GM21381 (cell line): ENCODE measurements at regions not wholly inside any gene's neighbourhood (a gene's known extent, or its start where the extent isn't known, plus 50 kb on each side); places are given as distances from the start of the nearest gene placed in this dataset.

Experiments
- ATAC-seq: cut with Tn5 transposase; IDR thresholded peaks from one replicate; pipeline ENCODE4 v1.9.1; 2021; ENCODE audit warnings: mild to moderate bottlenecking, moderate library complexity; ENCODE audit not compliant: unreplicated experiment

DNA sequence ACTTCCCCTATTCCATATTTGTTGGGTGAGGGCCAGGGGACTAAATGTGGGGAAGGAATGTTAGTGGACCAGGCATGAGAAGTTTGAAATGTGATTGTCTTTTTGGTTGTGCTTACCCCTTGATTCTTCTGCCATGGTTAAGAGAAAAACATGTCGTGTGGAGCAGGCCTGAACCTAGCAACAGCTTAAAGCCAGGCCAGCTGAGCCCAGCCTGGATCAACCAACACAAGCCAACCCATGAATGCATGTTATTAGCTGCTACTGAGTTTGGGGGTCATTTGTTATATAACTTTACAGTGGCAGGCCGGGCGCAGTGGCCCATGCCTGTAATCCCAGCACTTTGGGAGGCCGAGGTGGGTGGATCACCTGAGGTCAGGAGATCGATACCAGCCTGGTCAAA lies 52.4 kb upstream of the TRIO start:
- ATAC-seq, result no peak

DNA sequence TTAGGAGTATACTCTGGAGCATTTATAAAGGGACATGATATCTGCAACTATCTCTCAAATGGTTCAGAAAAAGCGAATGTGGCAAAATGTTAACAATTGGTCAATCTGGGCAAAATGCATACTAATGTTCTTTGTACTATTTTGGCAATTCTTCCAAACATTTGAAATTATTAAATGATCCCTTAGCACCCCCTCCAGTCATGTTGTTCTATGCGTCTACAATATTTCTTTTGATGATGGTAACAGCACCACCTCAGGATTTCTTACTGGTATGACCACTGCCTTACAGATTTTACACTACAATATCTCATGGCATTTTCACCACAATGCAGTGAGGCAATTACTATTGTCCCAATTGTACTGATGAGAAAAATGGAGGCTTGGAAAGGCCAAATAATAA lies 52.9 kb upstream of the TRIO start:
- ATAC-seq, result no peak

DNA sequence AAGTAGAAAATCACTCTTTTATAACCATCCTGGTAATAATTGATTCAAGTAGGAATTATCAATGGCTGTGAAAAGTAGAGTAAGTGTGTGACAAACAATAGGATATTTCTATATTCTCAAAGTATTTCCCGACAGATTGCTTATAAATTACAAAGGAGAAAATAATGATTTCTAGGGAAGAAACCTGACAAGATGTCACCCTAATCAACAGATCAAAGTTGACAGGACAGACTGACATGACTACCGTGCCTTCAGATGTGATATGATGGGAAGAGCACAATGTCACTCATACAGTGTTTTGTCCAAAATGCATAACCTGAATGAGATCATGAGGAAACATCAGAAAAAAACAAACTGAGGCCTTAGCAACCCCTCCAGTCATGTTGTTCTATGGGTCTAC lies 53.9 kb upstream of the TRIO start:
- no peak for ATAC-seq

DNA sequence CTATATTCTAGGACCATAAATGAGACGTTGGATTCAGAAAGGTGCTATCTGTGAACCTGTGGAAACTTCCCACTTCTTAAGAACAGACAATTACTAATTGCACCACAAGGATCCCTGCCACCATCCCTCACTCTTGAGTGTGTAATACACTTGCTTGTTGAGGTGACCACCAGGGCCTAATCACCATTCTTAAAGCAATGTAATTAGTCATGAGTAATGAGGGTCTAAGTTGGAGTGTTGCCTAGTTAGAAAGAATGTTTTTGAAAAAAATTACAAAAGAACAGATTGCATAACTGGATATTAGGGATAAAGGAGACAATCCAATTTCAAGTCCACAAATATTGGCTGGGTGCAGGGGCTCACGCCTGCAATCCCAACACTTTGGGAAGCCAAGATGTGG lies 56.9 kb upstream of the TRIO start:
- no peak for ATAC-seq

DNA sequence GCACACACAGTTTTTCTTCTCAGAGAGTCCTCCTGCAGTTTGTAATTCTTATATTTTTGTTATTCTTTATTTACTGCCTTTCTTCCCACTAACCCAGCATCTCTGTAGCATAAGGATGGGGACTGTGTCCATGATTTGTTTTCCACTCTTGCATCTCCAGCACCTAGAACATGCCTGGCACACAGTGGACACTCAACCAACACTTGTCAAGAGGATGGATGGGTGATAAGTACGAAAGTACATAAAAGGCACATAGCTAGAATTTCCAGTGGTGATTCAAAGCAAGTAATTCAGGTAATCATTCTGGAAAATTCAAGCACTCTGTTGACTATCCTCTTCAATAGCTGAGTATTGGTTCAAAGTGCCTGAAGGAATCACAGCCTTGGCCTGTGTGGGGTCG lies 60.2 kb upstream of the TRIO start:
- ATAC-seq, result no peak

DNA sequence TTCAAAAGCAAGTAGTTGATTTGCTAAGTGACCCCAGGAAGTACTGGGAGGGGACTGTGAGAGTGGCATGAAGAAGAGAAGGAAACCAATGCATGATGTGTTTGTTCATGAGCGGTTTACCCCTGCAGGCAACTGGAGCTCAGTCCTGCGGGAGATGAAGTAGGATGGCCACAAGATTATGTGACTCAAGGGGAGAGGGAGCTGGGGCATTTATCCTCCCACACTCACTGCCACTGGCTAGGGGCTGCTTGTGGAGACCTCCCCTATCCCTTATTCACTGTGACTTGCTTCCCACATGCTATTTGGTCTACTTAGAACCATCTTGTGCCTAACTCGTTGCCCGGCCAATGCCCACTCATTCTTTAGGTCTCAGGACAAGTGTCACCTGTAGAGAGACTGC lies 60.6 kb upstream of the TRIO start:
- ATAC-seq, result no peak

DNA sequence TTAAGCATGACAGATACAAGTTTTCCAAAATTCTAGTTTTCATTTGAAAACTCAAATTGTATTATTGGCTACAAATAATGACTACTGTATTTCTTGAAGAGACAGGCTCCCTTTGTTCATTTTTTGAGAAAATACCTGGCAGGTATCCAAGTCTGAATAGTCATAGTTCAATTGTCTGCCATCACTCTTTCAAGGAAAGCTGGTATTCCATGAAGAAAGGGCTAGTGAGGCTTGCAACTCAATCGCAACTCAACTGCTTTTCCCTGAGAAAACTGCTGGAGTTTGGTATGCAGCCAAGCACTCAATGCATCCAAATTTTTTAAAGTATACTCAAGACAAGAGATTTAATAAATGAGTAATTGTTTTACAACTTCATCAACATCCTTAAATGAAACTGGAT lies 61.4 kb upstream of the TRIO start:
- ATAC-seq, result no peak

DNA sequence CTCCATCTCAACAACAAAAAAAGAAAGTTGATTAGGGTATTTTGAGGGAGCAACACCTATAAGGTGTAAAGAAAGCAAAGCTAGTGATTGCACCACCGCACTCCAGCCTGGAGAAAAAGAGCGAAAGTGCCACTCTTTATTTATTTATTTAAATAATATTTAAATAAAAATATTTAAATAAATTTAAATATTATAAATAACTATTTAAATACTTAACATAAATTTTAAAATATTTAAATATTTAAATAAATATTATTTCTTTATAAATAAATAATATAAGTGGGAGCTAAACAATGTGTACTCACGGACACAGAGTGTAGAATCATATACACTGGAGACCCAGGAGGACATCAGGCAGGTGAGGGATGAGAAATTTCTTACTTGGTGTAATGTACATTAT lies 64.4 kb upstream of the TRIO start:
- ATAC-seq, result no peak

DNA sequence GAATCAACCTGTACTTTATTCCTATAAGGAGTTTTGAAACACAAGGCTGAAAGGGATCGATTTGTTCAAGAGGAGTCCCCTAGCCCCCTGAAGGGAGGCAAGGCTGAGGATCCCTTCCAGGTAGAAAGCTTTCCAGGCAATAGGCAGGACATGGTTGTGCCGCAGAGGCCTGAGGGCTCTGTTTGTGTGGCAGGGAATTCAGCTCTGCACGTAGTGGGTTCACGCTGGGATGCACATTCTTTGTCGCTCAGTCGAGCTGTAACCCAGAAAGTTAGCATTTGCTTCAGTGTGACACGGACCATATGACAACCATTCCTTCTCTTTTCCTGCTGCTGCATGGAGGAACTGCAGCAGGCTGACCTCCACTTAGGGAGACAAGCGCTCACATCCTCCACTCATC lies 65.6 kb upstream of the TRIO start:
- no peak for ATAC-seq

DNA sequence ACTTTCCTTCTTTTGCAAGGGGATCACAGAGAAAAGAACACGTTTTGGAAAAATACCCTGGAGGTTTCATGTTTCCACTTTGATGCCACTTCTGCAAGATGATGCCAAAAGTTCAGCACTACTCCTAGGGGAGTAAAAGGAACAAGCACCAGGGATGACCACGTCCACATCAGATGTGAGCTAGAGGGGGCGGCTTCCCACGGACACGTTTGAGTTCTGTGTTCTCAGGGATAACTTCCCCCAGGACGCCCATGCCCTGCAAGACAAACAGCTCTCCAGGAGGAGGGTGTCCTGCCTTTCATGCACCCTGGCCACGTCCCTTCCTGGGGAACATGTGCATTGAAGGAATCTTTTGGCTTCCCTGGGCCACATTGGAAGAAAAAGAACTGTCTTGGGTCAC lies 66.6 kb upstream of the TRIO start:
- ATAC-seq, result no peak

DNA sequence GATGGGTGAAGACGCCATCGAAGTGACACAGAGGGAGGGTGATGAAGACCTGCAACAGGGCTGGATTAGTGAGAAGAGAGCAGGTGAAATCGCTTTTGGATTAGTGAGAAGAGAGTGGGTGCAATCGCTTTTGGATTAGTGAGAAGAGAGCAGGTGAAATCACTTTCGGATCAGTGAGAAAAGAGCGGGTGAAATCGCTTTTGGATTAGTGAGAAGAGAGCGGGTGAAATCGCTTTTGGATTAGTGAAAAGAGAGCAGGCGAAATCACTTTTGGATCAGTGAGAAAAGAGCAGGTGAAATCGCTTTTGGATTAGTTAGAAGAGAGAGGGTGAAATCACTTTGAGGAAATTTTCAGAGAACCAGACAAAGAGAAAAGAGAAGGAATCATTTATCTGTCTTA lies 67.2 kb upstream of the TRIO start:
- ATAC-seq, result no peak

DNA sequence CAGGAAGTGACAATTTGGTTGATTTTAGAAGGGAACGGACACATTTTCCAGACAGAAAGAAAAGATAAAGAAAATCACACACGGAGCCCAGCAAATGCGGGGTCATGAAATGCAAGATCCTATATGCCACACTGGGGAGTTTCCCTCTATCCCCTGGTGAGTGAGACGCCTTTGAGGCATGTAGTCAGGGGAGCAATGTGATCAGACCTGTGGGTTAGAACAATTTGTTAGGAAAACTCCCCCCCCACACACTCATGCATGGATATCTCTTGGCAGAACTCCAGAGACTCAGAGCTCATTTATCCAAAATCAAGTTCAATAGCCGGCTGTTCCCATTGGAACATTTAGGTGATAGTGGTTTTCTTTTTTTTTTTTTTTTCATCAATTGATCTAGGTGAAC lies 71.7 kb upstream of the TRIO start:
- ATAC-seq, result no peak

DNA sequence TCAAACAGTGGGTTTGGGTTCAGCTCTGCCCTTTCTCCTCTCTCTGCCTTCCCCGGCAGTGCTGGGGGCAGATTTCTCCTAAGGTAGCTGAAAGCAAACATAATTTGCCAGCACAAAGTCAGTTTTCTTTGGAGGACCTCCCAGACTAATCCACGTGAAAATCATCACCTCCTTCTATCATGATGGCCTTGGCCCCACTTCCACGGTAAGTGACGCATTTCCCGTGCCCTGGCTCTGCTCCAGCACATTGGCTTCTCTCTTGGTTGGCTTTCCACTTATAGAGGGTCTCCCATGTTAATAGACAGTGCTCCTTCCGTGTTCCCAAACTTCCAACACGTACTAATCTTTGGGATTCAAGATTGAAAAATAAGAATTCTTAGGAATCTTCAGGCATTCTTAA lies 74.1 kb upstream of the TRIO start:
- ATAC-seq, result no peak

DNA sequence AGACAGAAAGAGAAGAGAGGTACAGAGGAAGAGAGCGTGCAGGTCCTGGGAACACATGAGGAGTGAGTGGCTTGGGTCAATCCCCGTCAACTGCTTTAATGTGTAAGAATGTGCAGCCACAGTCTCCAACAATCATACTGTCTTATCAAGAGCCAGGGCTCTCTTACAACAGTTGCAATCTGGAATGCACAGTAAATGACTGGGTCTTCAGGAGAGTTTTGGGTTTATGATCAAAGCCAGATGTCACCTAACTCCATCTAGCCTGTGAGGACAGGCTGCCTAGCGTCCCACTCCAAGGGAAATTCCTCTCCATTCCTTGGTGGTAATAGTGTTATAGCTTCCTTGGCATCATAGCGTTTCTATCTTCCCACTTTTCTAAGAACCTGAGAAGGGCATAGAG lies 75.0 kb upstream of the TRIO start:
- ATAC-seq, result no peak

DNA sequence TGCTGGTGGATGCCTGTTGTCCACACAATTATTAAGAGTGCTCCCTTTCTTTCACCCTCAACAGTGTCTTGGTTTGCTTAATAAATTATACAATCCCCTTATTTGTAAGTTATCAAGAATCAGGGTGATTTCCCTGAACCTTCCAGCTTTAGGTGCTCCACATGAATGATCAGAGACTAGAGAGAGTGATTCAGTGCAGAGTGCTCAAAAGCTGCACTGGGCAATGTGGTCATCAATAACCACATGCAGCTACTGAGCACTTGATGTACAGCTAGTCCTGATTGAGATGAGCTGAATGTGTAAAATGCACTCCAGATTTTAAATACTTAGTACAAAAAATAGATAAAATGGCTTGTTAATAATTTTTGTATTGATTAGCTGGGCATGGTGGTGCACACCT lies 76.8 kb upstream of the TRIO start:
- no peak for ATAC-seq

DNA sequence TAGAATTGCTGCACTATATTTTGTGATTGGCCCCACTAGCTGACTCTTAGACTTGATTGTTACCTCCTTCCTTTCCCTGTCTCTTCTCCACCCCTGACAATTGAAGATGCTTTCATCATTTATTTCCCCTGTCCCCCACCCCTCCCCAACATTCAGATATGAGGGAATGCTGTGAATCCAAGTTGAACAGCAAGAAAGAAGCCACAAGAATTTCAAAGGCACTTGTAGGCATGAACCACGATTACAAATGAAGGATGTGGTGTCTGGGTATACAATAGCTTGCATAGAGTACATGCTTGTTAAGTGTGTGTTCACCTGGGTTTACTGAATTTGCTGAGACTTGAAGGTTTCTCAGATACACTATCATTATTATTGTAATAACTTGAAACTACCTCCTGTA lies 78.3 kb upstream of the TRIO start:
- ATAC-seq, result no peak

DNA sequence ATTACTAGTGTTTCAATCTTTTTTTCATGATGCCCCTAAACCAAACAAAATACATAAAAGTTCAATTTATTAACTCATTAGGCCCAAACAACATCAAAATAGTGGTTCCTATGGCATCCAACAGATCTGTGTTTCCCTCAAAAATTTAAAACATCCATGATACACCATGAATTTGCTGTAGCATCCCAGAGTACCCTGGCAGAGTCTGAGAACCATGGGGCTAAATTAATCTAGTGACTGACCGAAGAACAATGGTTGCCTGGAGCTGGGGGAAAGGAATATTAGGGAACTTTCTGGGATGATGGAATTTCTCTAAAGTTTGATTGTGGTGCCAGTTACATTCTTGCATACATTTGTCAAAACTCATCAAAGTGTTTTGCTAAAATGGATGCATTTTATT lies 79.5 kb upstream of the TRIO start:
- no peak for ATAC-seq

DNA sequence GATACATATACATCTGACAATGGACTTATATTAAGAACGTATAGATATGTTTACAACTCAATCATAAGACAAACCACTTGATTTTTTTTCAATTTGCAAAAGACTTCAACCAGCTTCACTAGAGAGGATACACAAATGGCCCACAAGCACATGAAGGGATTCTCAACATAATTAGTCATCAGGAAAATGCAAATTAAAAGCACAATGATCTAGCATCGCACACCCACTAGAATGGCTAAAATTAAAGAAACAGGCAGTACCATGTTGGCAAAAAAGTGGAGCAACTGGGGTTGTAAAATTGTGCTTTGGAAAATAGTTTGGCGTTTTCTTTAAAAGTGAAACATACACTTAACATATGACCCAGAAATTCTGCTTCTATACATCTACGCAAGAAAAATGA lies 80.0 kb upstream of the TRIO start:
- no peak for ATAC-seq

DNA sequence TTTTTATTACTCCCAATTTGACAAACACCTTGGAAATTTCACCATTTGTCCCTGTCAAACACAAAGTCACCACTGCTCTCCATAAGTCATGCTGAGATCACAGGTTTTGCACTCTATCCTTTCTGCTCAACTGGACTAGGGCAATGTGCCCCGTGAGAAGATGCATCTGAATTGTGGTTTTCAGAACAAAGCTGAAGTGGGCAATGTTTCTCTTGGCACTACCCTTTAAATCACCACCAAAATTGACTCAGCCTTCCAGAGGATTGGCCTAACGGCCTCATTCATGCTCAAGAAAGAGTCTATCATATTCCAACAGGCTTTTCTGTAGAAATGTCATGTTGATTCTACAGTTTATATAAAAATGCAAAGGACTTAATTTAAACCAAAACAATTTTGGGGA lies 81.0 kb upstream of the TRIO start:
- ATAC-seq, result no peak

DNA sequence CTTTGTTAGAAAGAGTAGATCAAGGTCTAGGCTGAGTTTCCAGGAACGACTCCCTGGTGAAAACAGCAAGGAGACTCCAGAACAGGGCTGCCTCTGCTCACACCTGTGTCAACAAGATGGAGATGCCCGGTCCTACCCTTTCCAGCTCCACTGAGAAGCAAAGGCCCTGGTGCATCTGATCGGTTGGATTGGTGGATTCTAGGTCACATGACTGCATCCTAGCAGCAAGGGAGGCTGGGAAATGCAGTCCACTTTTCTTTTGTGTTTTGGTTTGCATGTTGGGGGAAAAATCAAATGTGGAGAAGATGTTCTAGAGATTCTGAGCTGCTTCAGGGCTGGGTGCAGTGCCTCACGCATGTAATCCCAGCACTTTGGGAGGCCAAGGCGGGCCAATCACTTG lies 82.0 kb upstream of the TRIO start:
- ATAC-seq, result no peak

DNA sequence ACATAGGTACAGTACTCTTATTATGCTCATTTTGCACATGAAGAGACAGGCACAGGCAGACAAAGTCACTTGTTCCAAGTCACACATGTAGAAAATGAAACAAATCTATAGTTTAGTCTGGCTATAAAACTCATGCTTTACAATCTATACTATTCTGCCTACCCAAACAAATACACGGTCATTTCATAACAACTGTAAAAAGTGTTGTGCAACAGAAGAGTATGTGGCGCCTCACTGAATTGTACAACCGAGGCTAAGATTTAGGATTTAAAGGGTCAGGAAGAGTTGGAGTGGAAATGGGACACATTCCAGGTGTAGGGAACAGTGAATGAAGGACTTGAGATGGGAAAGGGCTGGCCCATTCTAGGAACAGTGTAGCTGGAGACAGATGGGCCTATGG lies 82.9 kb upstream of the TRIO start:
- ATAC-seq, result no peak

DNA sequence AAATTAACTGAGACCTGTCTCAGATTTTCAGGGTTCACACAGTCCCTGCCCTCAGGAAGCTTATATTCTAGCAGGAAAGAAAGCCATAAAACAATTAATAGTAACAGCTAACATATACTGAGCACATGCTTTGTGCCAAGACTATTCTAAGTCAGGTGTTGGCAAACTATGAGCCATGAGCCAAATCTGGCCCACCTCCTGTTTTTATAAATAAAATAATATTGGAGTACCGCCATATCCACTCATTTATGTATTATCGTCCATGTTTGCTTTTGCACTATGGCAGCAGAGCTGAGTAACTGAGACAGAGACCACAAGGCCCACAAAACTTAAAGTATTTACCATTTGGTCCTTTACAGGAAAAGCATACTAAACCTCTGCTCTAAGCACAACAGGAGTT lies 83.3 kb upstream of the TRIO start:
- no peak for ATAC-seq

DNA sequence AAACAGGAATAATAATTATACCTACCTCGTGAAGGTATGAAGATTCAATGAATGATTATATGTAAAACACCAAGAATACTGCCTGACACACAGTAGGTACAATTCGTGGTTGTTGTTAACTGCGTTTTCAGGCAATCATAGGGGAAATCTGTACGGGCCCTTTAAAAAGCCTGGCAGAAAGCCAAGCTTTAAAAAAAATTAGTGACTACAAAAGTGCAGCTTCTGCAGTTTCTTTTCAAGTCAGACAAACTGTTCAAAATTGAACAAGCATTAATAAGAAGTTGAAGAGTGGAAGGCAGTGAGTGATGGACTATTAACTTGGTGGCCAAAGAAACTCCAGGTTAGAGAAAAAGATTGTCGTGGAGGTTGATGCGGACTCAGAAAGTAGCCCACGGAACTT lies 85.9 kb upstream of the TRIO start:
- ATAC-seq, result no peak

DNA sequence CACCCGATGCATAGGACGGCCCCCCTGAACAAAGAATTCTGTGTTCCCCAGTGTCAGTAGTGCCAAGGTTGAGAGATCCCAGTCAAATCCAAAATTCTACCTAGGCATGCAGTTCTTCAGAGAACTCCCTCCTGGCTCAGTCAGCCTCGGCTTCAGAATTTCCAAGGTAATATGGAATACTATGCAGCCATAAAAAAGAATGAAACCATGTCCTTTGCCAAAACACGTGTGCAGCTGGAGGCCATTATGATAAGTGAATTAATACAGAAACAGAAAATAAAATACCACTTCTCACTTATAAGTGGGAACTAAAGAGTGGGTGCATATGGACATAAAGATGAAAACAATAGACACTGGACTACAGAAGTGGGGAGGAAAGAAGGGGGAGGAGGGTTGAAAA lies 87.1 kb upstream of the TRIO start:
- ATAC-seq, result no peak
